K562 (cell line): ENCODE measurements at regions not wholly inside any gene's neighbourhood (a gene's known extent, or its start where the extent isn't known, plus 50 kb on each side); places are given as distances from the start of the nearest gene placed in this dataset.

ENCODE experiments used
- ATAC-seq: fragments of 200-7000 bp; cut with Tn5 transposase; 3 replicates; pipeline ENCODE4 v1.9.1; 2020; ENCODE audit warnings: moderate library complexity
- BruUV-seq: library from RNA; stranded (reverse); fragments of 400-500 nt; replicated peaks from 2 replicates; lab custom pipeline; 2021; lab: Mats Ljungman, UMichigan
- CTCF ChIA-PET: fragments of 300-600 bp; formaldehyde crosslinking; extraction: SDS; loops from one replicate; lab custom pipeline; 2021; ENCODE audit warnings: low intra/inter-chr PET ratio; lab: Yijun Ruan, JAX
- POLR2A ChIA-PET: fragments of 300-600, 350-650 bp; sonication (Branson Sonifier 250); formaldehyde crosslinking; extraction: SDS; loops from one replicate; lab custom pipeline; 2021; ENCODE audit warnings: antibody characterized with exemption, inconsistent platforms; lab: Yijun Ruan, JAX
- DNase-seq, 4 experiments: peaks; one replicate each; pipeline versions ENCODE4 v3.0.0 to v3.0.0-alpha.2; 2011 to 2018; ENCODE audit warnings: low spot score in 3 of 4, mixed read lengths in 3 of 4; ENCODE audit errors: extremely low read depth in 1 of 4
- FAIRE-seq: peaks from 2 replicates; lab custom pipeline; 2011; peaks lifted over from hg19 to GRCh38; lab: Jason Lieb, UNC
- H2AFZ ChIP-seq: 2 replicates; pipeline ENCODE4 v1.6.0; 2011; ENCODE audit warnings: low read depth, low read length, control low read depth, inconsistent platforms
- H3K27ac ChIP-seq: fragments of 200-600 bp; 3 replicates; pipeline ENCODE4 v1.8.0; 2011; ENCODE audit warnings: low read depth, mild to moderate bottlenecking, control low read depth, inconsistent platforms, low read length, moderate library complexity, mixed read lengths; ENCODE audit errors: extremely low read depth
- H3K27me3 ChIP-seq, 2 experiments: fragments of 300-600 bp in 1 of 2; 2 replicates in 1 of 2; 3 replicates in 1 of 2; pipeline versions ENCODE4 v1.6.0 to v1.8.0; 2011; ENCODE audit warnings: inconsistent platforms in 2 of 2, low read length in 2 of 2, mild to moderate bottlenecking in 1 of 2, mixed read lengths in 1 of 2, moderate library complexity in 1 of 2; ENCODE audit not compliant: control insufficient read depth in 2 of 2, insufficient read depth in 2 of 2
- H3K36me3 ChIP-seq: fragments of 300-600 bp; 3 replicates; pipeline ENCODE4 v1.8.0; 2011; ENCODE audit warnings: mild to moderate bottlenecking, low read length, inconsistent platforms; ENCODE audit not compliant: control insufficient read depth, insufficient read depth
- H3K4me1 ChIP-seq, 2 experiments: fragments of 200-600 bp in 1 of 2; replicated peaks in 1 of 2; 2 replicates in 1 of 2; 3 replicates in 1 of 2; pipeline versions ENCODE4 v1.5.1 to v1.8.0; 2011; ENCODE audit warnings: inconsistent platforms in 2 of 2, low read length in 2 of 2, mild to moderate bottlenecking in 1 of 2, mixed read lengths in 1 of 2, moderate library complexity in 1 of 2; ENCODE audit not compliant: control insufficient read depth in 2 of 2, insufficient read depth in 2 of 2
- H3K4me2 ChIP-seq: 2 replicates; pipeline ENCODE4 v1.6.1; 2011; ENCODE audit warnings: low read length, control low read depth, inconsistent platforms, mixed read lengths; ENCODE audit not compliant: insufficient read depth
- H3K4me3 ChIP-seq: fragments of 200-600 bp; sonication (generic), shearing (Covaris generic); 2 replicates; pipeline ENCODE4 v1.5.1; 2016; ENCODE audit warnings: control low read depth, inconsistent platforms
- H3K79me2 ChIP-seq: fragments of 200-600 bp; 3 replicates; pipeline ENCODE4 v1.8.0; 2011; ENCODE audit warnings: low read length, inconsistent platforms; ENCODE audit not compliant: control insufficient read depth, insufficient read depth
- H3K9ac ChIP-seq, 2 experiments: 2 replicates each; pipeline versions ENCODE4 v1.6.0 to v1.6.1; 2011; ENCODE audit warnings: low read depth in 2 of 2, low read length in 2 of 2, control low read depth in 1 of 2, inconsistent platforms in 1 of 2, mild to moderate bottlenecking in 1 of 2, mixed read lengths in 1 of 2; ENCODE audit not compliant: insufficient read depth in 1 of 2
- H3K9me1 ChIP-seq: one replicate; pipeline ENCODE4 v1.6.0; 2011; ENCODE audit warnings: inconsistent platforms, mild to moderate bottlenecking, low read length, moderate library complexity; ENCODE audit not compliant: control insufficient read depth, insufficient read depth
- H3K9me3 ChIP-seq: replicated peaks from 2 replicates; pipeline ENCODE4 v1.5.1; 2011; ENCODE audit warnings: low read depth, low read length, inconsistent platforms; ENCODE audit not compliant: control insufficient read depth, insufficient read depth
- H4K20me1 ChIP-seq: replicated peaks from 2 replicates; pipeline ENCODE4 v1.6.1; 2011; ENCODE audit warnings: low read length, inconsistent platforms, mixed read lengths; ENCODE audit not compliant: control insufficient read depth, insufficient read depth
- BCL6 ChIP-seq: fragments of 250-450 bp; sonication (Bioruptor Pico); IDR thresholded peaks from 2 replicates; pipeline ENCODE4 v1.4.0; 2020
- EHMT2 ChIP-seq: fragments of 450-650 bp; IDR thresholded peaks from 2 replicates; pipeline ENCODE4 v1.6.1; 2018; ENCODE audit warnings: antibody characterized with exemption
- FIP1L1 ChIP-seq: fragments of 200-400 bp; formaldehyde crosslinking; IDR thresholded peaks from 2 replicates; pipeline ENCODE4 v1.6.1; 2018; ENCODE audit warnings: mild to moderate bottlenecking, low read depth, low read length; ENCODE audit not compliant: poor library complexity, severe bottlenecking
- GABPB1 ChIP-seq: sonication (generic); formaldehyde crosslinking; IDR thresholded peaks from 2 replicates; pipeline ENCODE4 v1.8.0; 2022; ENCODE audit warnings: mild to moderate bottlenecking, missing genetic modification reagents
- HCFC1 ChIP-seq: IDR thresholded peaks from 2 replicates; pipeline ENCODE4 v1.6.1; 2012; ENCODE audit warnings: low read depth, low read length, improper control_type of control experiment
- HNRNPLL ChIP-seq: fragments of 200-400 bp; formaldehyde crosslinking; IDR thresholded peaks from 2 replicates; pipeline ENCODE4 v1.6.1; 2017; ENCODE audit warnings: low read length, low read depth, mild to moderate bottlenecking; ENCODE audit not compliant: poor library complexity, severe bottlenecking
- MYC ChIP-seq, 2 experiments: fragments of 250-450 bp in 1 of 2; sonication (Bioruptor Pico) in 1 of 2; IDR thresholded peaks; 2 replicates each; pipeline versions ENCODE4 v1.5.1 to v1.6.1; 2012 to 2021; ENCODE audit warnings: low read depth in 2 of 2, borderline replicate concordance in 1 of 2, improper control_type of control experiment in 1 of 2, low read length in 1 of 2, mild to moderate bottlenecking in 1 of 2, moderate library complexity in 1 of 2
- NFATC3 ChIP-seq: fragments of 450-650 bp; IDR thresholded peaks from 2 replicates; pipeline ENCODE4 v1.6.1; 2017; ENCODE audit warnings: mild to moderate bottlenecking
- NR2C1 ChIP-seq, 2 experiments: fragments of 450-650 bp; IDR thresholded peaks; 2 replicates each; pipeline ENCODE4 v1.6.1; 2017; ENCODE audit warnings: mild to moderate bottlenecking in 2 of 2, antibody characterized with exemption in 1 of 2, inconsistent platforms in 1 of 2, missing compliant biosample characterization in 1 of 2, missing genetic modification characterization in 1 of 2
- POLR2AphosphoS5 ChIP-seq: IDR thresholded peaks from 2 replicates; pipeline ENCODE4 v1.6.1; 2011; ENCODE audit warnings: mild to moderate bottlenecking, low read depth, low read length, moderate library complexity; ENCODE audit not compliant: control insufficient read depth, insufficient read depth
- RBM34 ChIP-seq: fragments of 200-400 bp; formaldehyde crosslinking; IDR thresholded peaks from 2 replicates; pipeline ENCODE4 v1.6.1; 2018; ENCODE audit warnings: low read length, borderline replicate concordance; ENCODE audit not compliant: insufficient read depth
- RERE ChIP-seq: sonication (generic); formaldehyde crosslinking; IDR thresholded peaks from 2 replicates; pipeline ENCODE4 v1.8.0; 2023; ENCODE audit warnings: missing genetic modification reagents, mild to moderate bottlenecking, borderline replicate concordance
- SP2 ChIP-seq: IDR thresholded peaks from 2 replicates; pipeline ENCODE4 v1.6.1; 2011; ENCODE audit warnings: mild to moderate bottlenecking, low read depth, low read length, moderate library complexity; ENCODE audit not compliant: poor library complexity, severe bottlenecking; ENCODE audit errors: extremely low read depth
- ZBTB43 ChIP-seq: sonication (generic); formaldehyde crosslinking; IDR thresholded peaks from 2 replicates; pipeline ENCODE4 v1.8.0; 2023; ENCODE audit warnings: mild to moderate bottlenecking, missing genetic modification reagents
- ZNF121 ChIP-seq: sonication (generic); formaldehyde crosslinking; conservative IDR thresholded peaks from 2 replicates; pipeline ENCODE4 v1.8.0; 2022; ENCODE audit warnings: missing genetic modification reagents
- ZNF146 ChIP-seq: IDR thresholded peaks from one replicate; pipeline ENCODE4 v1.6.1; 2018; ENCODE audit warnings: missing compliant biosample characterization; ENCODE audit not compliant: unreplicated experiment
- ZNF408 ChIP-seq: fragments of 250-450 bp; sonication (Bioruptor Pico); IDR thresholded peaks from 2 replicates; pipeline ENCODE4 v1.4.0; 2020; ENCODE audit warnings: low read depth, mild to moderate bottlenecking, moderate library complexity
- ZNF778 ChIP-seq: fragments of 450-650 bp; formaldehyde crosslinking; IDR thresholded peaks from 2 replicates; pipeline ENCODE4 v1.4.0; 2020; ENCODE audit warnings: mild to moderate bottlenecking, moderate library complexity
- WGBS: fragments of 100-300 bp; shearing (Covaris generic); methylation state at CpG from one replicate; pipeline ENCODE4 v1.1.6; 2016; ENCODE audit warnings: low coverage, mixed read lengths; ENCODE audit not compliant: insufficient coverage; ENCODE audit errors: missing lambda C conversion rate; 5-methylcytosine and 5-hydroxymethylcytosine counted together
- in situ Hi-C: fragments of 300-500 bp; cut with MboI; formaldehyde crosslinking; loops from 4 replicates; pipeline ENCODE4 v1.15.0; 2018; ENCODE audit warnings: inconsistent platforms, mixed read lengths
- intact Hi-C: fragments of 100-400 bp; cut with micrococcal nuclease; formaldehyde crosslinking; loops from 2 replicates; pipeline ENCODE4 v1.14.2; 2022

GRCh38 chr2:382728-383022, 94.8 kb upstream of the ALKAL2 start:
- ATAC-seq (no peak), FAIRE-seq (no peak), DNase-seq (no peak)
- no peak overlapping the region for H3K4me3 ChIP-seq
- H3K4me1 ChIP-seq, result peaks cover 0 to 4% of the 10 kb centered on the region in 2 experiments; a peak in 1 of 5 replicates
- intact Hi-C loops, result no loop called here
- in situ Hi-C loops, result no loop called here
- BruUV-seq, result no TSS peak
- H3K27me3 ChIP-seq, result peaks cover 9 to 29% of the 10 kb centered on the region in 2 experiments; a peak in 3 of 5 replicates
- H2AFZ ChIP-seq, result no peak overlapping the region
- CTCF ChIA-PET, result no interaction called here
- H3K4me2 ChIP-seq, result no peak overlapping the region
- POLR2A ChIA-PET, result no interaction called here
- no peaks in the 10 kb centered on the region for H3K9me1 ChIP-seq
- H3K36me3 ChIP-seq, result no peaks in the 10 kb centered on the region
- no peak overlapping the region for H3K9ac ChIP-seq
- no peaks in the 10 kb centered on the region for H3K79me2 ChIP-seq
- no peaks in the 10 kb centered on the region for H3K9me3 ChIP-seq
- whole genome bisulfite sequencing, result under 1% methylated on average over 7 of the region's 7 CpGs
- H3K27ac ChIP-seq, result no peak overlapping the region
- no peaks in the 10 kb centered on the region for H4K20me1 ChIP-seq
- TF ChIP-seq ZNF778 (CRISPR knock-in tag), result no peak
- TF ChIP-seq RERE (CRISPR knock-in tag), result no peak
- no peak for TF ChIP-seq HCFC1
- no peak for TF ChIP-seq RBM34
- no peak for TF ChIP-seq NFATC3
- TF ChIP-seq HNRNPLL, result no peak
- TF ChIP-seq NR2C1 (IDR thresholded peaks at IDR 0.05), result no peak
- TF ChIP-seq NR2C1 (tag; IDR thresholded peaks at IDR 0.05), result no peak
- TF ChIP-seq GABPB1 (CRISPR knock-in tag), result no peak
- TF ChIP-seq EHMT2, result no peak
- no peak for TF ChIP-seq FIP1L1
- TF ChIP-seq MYC (IDR thresholded peaks at IDR 0.05; ENCODE audit: low read depth, low read length), result no peak
- TF ChIP-seq MYC (CRISPR knock-in tag; IDR thresholded peaks at IDR 0.05; ENCODE audit: borderline replicate concordance, low read depth), result no peak
- no peak for TF ChIP-seq ZNF121
- TF ChIP-seq ZBTB43 (CRISPR knock-in tag), result no peak
- no peak for TF ChIP-seq ZNF408
- no peak for TF ChIP-seq BCL6 (CRISPR knock-in tag)
- no peak for TF ChIP-seq ZNF146
- no peak for TF ChIP-seq SP2
- TF ChIP-seq POLR2AphosphoS5, result no peak
